Sigmoid colon (tissue), 6 donors: ENCODE measurements at regions not wholly inside any gene's neighbourhood (a gene's known extent, or its start where the extent isn't known, plus 50 kb on each side); places are given as distances from the start of the nearest gene placed in this dataset.
"Not testable (repeated sequence)": the region's sequence is repeated elsewhere in the genome, so short reads cannot be mapped to it uniquely, and the experiment has no call there.

ENCODE experiments used
- DNase-seq: peaks from one replicate; pipeline ENCODE4 v3.0.0-alpha.2; 2019
- H3K27ac ChIP-seq, 4 donors: fragments of 200-600 bp; sonication (generic); one replicate each; pipeline ENCODE4 v1.5.1; 2016 to 2019; ENCODE audit warnings: mild to moderate bottlenecking in 1 of 4
- H3K27me3 ChIP-seq, 3 donors: fragments of 200-600 bp; sonication (generic); one replicate each; pipeline ENCODE4 v1.5.1; 2019; ENCODE audit warnings: mild to moderate bottlenecking in 1 of 3
- H3K36me3 ChIP-seq, 4 donors: fragments of 200-600 bp; sonication (generic); one replicate each; pipeline ENCODE4 v1.5.1; 2016 to 2019
- H3K4me1 ChIP-seq, 4 donors: fragments of 200-600 bp; sonication (generic); one replicate each; pipeline ENCODE4 v1.5.1; 2017 to 2019
- H3K4me3 ChIP-seq, 4 donors: fragments of 200-600 bp; sonication (generic); one replicate each; pipeline ENCODE4 v1.5.1; 2017 to 2019; ENCODE audit warnings: mild to moderate bottlenecking in 2 of 4, moderate library complexity in 1 of 4
- H3K9me3 ChIP-seq, 4 donors: fragments of 200-600 bp in 3 of 4; sonication (generic) in 3 of 4; one replicate each; pipeline versions ENCODE4 v1.5.1 to v1.6.1; 2013 to 2019
- CTCF ChIP-seq, 4 experiments: fragments of 450-650 bp in 3 of 4; fragments of 200-600 bp in 1 of 4; IDR thresholded peaks; one replicate each; pipeline ENCODE4 v1.5.1; 2016 to 2019; ENCODE audit warnings: antibody characterized with exemption in 4 of 4, mild to moderate bottlenecking in 3 of 4, moderate library complexity in 2 of 4
- EP300 ChIP-seq, 4 donors: sonication (generic); formaldehyde crosslinking; IDR thresholded peaks; one replicate each; pipeline ENCODE4 v1.6.1; 2017; ENCODE audit warnings: antibody characterized with exemption in 4 of 4
- POLR2A ChIP-seq, 2 donors: fragments of 450-650 bp; IDR thresholded peaks; one replicate each; pipeline ENCODE4 v1.6.1; 2016; ENCODE audit warnings: antibody characterized with exemption in 2 of 2, mild to moderate bottlenecking in 2 of 2, moderate library complexity in 2 of 2
- POLR2AphosphoS5 ChIP-seq, 4 donors: sonication (generic); formaldehyde crosslinking; IDR thresholded peaks; one replicate each; pipeline ENCODE4 v1.6.1; 2017; ENCODE audit warnings: antibody characterized with exemption in 4 of 4
- WGBS, 2 donors: extraction: QIAGEN DNeasy Blood & Tissue Kit; methylation state at CpG; one replicate each; pipeline ENCODE4 v1.1.7; 2013; 5-methylcytosine and 5-hydroxymethylcytosine counted together
- intact Hi-C: fragments of 100-400 bp; cut with DNase I; formaldehyde crosslinking; loops from one replicate; pipeline ENCODE4 v1.15.1; 2023
- donor health status: healthy with polysubstance abuse.
- donor health status: healthy.

GRCh38 chr7:90067171-90067570, 87.1 kb upstream of the STEAP1 start:
- no peaks in the 10 kb centered on the region for H3K9me3 ChIP-seq
- no peak overlapping the region for H3K27ac ChIP-seq
- H3K4me1 ChIP-seq = no peaks in the 10 kb centered on the region
- intact Hi-C loops = no loop called here
- no peak overlapping the region for H3K4me3 ChIP-seq
- no peaks in the 10 kb centered on the region for H3K27me3 ChIP-seq
- TF ChIP-seq POLR2A (IDR thresholded peaks at IDR 0.05) (no peak), CTCF (IDR thresholded peaks at IDR 0.05) (no peak), POLR2AphosphoS5 (IDR thresholded peaks at IDR 0.05) (no peak), EP300 (IDR thresholded peaks at IDR 0.05) (no peak)
- WGBS, 2 donors = 19 to 32% methylated on average over 5 of the region's 5 CpGs
- DNase-seq = no peak
- no peaks in the 10 kb centered on the region for H3K36me3 ChIP-seq

GRCh38 chr7:90070238-90070637, 84.0 kb upstream of the STEAP1 start:
- 43 to 62% methylated on average over 4 of the region's 4 CpGs for WGBS, 2 donors
- intact Hi-C loops, H3K4me1 ChIP-seq: not testable (repeated sequence)

GRCh38 chr7:90078921-90079320, 75.3 kb upstream of the STEAP1 start:
- TF ChIP-seq CTCF (IDR thresholded peaks at IDR 0.05) (no peak), POLR2AphosphoS5 (IDR thresholded peaks at IDR 0.05) (no peak), POLR2A (IDR thresholded peaks at IDR 0.05) (no peak), EP300 (IDR thresholded peaks at IDR 0.05) (no peak)
- no peak overlapping the region for H3K27ac ChIP-seq
- intact Hi-C loops = no loop called here
- no peak overlapping the region for H3K4me3 ChIP-seq
- DNase-seq = no peak
- no peaks in the 10 kb centered on the region for H3K36me3 ChIP-seq
- no peaks in the 10 kb centered on the region for H3K27me3 ChIP-seq
- WGBS, 2 donors = 81% methylated on average over 3 of the region's 3 CpGs
- H3K4me1 ChIP-seq = no peaks in the 10 kb centered on the region
- H3K9me3 ChIP-seq = no peaks in the 10 kb centered on the region

More at GRCh38 chr7:90070238-90070637, 84.0 kb upstream of the STEAP1 start:
- not testable (repeated sequence) for H3K36me3 ChIP-seq, H3K27ac ChIP-seq, H3K27me3 ChIP-seq, H3K9me3 ChIP-seq, H3K4me3 ChIP-seq, DNase-seq

GRCh38 chr7:90081621-90082020, 72.6 kb upstream of the STEAP1 start:
- 90 to 93% methylated on average over 3 of the region's 3 CpGs for WGBS, 2 donors
- Histone ChIP-seq H3K4me1 (no peaks in the 10 kb centered on the region), H3K27me3 (no peaks in the 10 kb centered on the region), H3K27ac (no peak overlapping the region), H3K4me3 (no peak overlapping the region), H3K36me3 (no peaks in the 10 kb centered on the region), H3K9me3 (no peaks in the 10 kb centered on the region)
- intact Hi-C loops = no loop called here
- no peak for TF ChIP-seq POLR2AphosphoS5 (IDR thresholded peaks at IDR 0.05)
- no peak for TF ChIP-seq CTCF (IDR thresholded peaks at IDR 0.05)
- no peak for TF ChIP-seq POLR2A (IDR thresholded peaks at IDR 0.05)
- TF ChIP-seq EP300 (IDR thresholded peaks at IDR 0.05) = no peak
- DNase-seq = no peak

- Histone ChIP-seq H3K4me3 (no peak overlapping the region), H3K27ac (no peak overlapping the region), H3K27me3 (no peaks in the 10 kb centered on the region), H3K36me3 (no peaks in the 10 kb centered on the region), H3K4me1 (no peaks in the 10 kb centered on the region), H3K9me3 (peaks cover 0 to 2% (median under 1%) of the 10 kb centered on the region in 4 donors)
- intact Hi-C loops = no loop called here
- TF ChIP-seq POLR2AphosphoS5 (IDR thresholded peaks at IDR 0.05) (no peak), CTCF (IDR thresholded peaks at IDR 0.05) (no peak), EP300 (IDR thresholded peaks at IDR 0.05) (no peak), POLR2A (IDR thresholded peaks at IDR 0.05) (no peak)
- DNase-seq = no peak
Observed at GRCh38 chr7:90092506-90092905, 61.8 kb upstream of the STEAP1 start.
